ENCODE measurements at regions not wholly inside any gene's neighbourhood (a gene's known extent, or its start where the extent isn't known, plus 50 kb on each side); places are given as distances from the start of the nearest gene placed in this dataset.

DNA sequence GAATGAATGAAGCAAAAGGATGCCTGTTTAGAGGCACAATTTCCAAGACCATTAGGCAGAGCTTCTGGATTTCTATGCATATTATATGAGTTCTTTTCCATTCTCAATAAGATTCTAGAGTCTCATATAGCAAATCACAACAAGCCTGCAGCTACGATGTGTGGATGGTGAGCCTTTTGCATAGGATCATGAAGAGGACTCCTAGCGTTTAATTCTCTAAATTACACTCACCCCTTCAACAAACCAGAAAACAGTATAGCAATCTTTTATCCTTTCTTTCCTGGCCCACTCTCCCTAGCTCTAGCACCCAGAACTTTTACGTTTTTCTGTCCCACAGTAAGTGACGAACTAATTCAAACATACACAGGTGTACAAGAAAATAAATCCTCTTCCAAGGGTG, 293.1 kb upstream of the KLHL29 start:
- Mint-ChIP-seq H3K36me3 (no peaks in the 10 kb centered on the region), H3K27me3 (ENCODE audit: low read depth in 2 of 2) (no peaks in the 10 kb centered on the region), H3K9me3 (peaks cover 3 to 6% of the 10 kb centered on the region in 2 donors), H3K4me1 (no peaks in the 10 kb centered on the region), H3K4me3 (no peak overlapping the region), H3K27ac (no peak overlapping the region)
- WGBS (ENCODE audit: insufficient coverage), result 78% methylated on average over 4 of the region's 4 CpGs
- ATAC-seq (no peak), DNase-seq (no peak)
- peaks cover 6% of the 10 kb centered on the region for H3K9me3 ChIP-seq (ENCODE audit: control insufficient read depth, insufficient read depth, low read length)
- no peak overlapping the region for H3K4me3 ChIP-seq (ENCODE audit: low read length)
- intact Hi-C loops (cut with micrococcal nuclease), result no loop called here
- H3K36me3 ChIP-seq (ENCODE audit: control insufficient read depth, insufficient read depth, low read length), result no peaks in the 10 kb centered on the region
- no peaks in the 10 kb centered on the region for H3K27me3 ChIP-seq (ENCODE audit: control insufficient read depth, insufficient read depth, low read length)
- no peak overlapping the region for H3K27ac ChIP-seq (ENCODE audit: low read length)
- TF ChIP-seq, protein P1, sequence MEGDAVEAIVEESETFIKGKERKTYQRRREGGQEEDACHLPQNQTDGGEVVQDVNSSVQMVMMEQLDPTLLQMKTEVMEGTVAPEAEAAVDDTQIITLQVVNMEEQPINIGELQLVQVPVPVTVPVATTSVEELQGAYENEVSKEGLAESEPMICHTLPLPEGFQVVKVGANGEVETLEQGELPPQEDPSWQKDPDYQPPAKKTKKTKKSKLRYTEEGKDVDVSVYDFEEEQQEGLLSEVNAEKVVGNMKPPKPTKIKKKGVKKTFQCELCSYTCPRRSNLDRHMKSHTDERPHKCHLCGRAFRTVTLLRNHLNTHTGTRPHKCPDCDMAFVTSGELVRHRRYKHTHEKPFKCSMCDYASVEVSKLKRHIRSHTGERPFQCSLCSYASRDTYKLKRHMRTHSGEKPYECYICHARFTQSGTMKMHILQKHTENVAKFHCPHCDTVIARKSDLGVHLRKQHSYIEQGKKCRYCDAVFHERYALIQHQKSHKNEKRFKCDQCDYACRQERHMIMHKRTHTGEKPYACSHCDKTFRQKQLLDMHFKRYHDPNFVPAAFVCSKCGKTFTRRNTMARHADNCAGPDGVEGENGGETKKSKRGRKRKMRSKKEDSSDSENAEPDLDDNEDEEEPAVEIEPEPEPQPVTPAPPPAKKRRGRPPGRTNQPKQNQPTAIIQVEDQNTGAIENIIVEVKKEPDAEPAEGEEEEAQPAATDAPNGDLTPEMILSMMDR (IDR thresholded peaks at IDR 0.05), result no peak
- H3K4me1 ChIP-seq (ENCODE audit: control insufficient read depth, insufficient read depth, low read length), result no peaks in the 10 kb centered on the region

DNA sequence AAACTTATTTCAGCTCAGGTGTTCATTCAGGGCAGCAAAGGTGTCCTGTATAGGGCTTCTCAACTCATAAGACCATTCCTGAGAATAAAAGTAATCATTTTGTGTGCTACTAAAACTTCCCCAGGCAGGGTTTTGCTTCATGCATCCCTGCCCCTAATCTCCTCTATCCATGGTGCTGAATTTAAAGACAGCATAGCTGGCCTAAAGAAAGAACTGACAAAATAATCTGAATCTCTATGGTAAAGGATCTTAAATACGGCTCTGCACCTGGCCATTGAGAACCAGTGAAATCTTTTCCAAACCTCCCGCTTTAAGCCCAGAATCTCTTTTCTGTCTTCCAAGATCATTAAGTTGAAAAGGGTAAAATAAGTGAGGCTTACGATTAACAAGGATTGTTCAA, 292.1 kb upstream of the KLHL29 start:
- Histone ChIP-seq H3K4me1 (ENCODE audit: control insufficient read depth, insufficient read depth, low read length) (no peaks in the 10 kb centered on the region), H3K9me3 (ENCODE audit: control insufficient read depth, insufficient read depth, low read length) (no peaks in the 10 kb centered on the region), H3K36me3 (ENCODE audit: control insufficient read depth, insufficient read depth, low read length) (no peaks in the 10 kb centered on the region), H3K27ac (ENCODE audit: low read length) (no peak overlapping the region), H3K27me3 (ENCODE audit: control insufficient read depth, insufficient read depth, low read length) (no peaks in the 10 kb centered on the region), H3K4me3 (ENCODE audit: low read length) (no peak overlapping the region)
- H3K4me3 Mint-ChIP-seq, result no peak overlapping the region
- H3K9me3 Mint-ChIP-seq, result peaks cover 3 to 6% of the 10 kb centered on the region in 2 donors
- H3K27ac Mint-ChIP-seq, result no peak overlapping the region
- no peaks in the 10 kb centered on the region for H3K27me3 Mint-ChIP-seq (ENCODE audit: low read depth in 2 of 2)
- intact Hi-C loops (cut with micrococcal nuclease), result no loop called here
- DNase-seq, result no peak
- no peak for ATAC-seq
- 70% methylated on average over 1 of the region's 3 CpGs for WGBS (ENCODE audit: insufficient coverage)
- H3K36me3 Mint-ChIP-seq, result no peaks in the 10 kb centered on the region
- H3K4me1 Mint-ChIP-seq, result no peaks in the 10 kb centered on the region
- TF ChIP-seq, protein P1 (IDR thresholded peaks at IDR 0.05), result no peak

DNA sequence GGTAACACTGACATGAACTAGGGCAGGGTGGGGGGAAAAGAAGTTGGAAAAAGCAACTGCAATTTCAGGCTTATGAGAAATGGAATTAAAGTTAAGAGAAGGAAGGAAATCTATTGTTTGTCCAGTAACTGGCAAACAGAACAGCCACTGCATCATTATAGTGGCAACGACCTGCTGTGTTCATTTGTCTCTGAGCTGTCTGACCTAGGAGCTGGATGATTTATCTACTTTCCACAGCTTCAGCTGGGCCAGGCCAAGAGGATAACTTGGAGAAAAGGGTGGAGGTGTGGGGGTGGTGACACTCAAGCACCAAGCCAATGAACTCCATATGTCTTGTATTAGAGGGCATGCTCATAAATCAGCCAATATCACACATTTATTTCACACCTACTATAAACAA, 291.5 kb upstream of the KLHL29 start:
- no peaks in the 10 kb centered on the region for H3K4me1 Mint-ChIP-seq
- H3K9me3 Mint-ChIP-seq, result peaks cover 3 to 6% of the 10 kb centered on the region in 2 donors
- no peaks in the 10 kb centered on the region for H3K4me1 ChIP-seq (ENCODE audit: control insufficient read depth, insufficient read depth, low read length)
- H3K27ac Mint-ChIP-seq, result no peak overlapping the region
- no peaks in the 10 kb centered on the region for H3K9me3 ChIP-seq (ENCODE audit: control insufficient read depth, insufficient read depth, low read length)
- 29% methylated on average over 1 of the region's 1 CpG for WGBS (ENCODE audit: insufficient coverage)
- H3K27me3 Mint-ChIP-seq (ENCODE audit: low read depth in 2 of 2), result no peaks in the 10 kb centered on the region
- DNase-seq (no peak), ATAC-seq (no peak)
- TF ChIP-seq, protein P1 (IDR thresholded peaks at IDR 0.05), result no peak
- H3K4me3 ChIP-seq (ENCODE audit: low read length), result no peak overlapping the region
- H3K27ac ChIP-seq (ENCODE audit: low read length), result no peak overlapping the region
- no peaks in the 10 kb centered on the region for H3K27me3 ChIP-seq (ENCODE audit: control insufficient read depth, insufficient read depth, low read length)
- H3K36me3 Mint-ChIP-seq, result no peaks in the 10 kb centered on the region
- intact Hi-C loops (cut with micrococcal nuclease), result no loop called here
- H3K4me3 Mint-ChIP-seq, result no peak overlapping the region
- H3K36me3 ChIP-seq (ENCODE audit: control insufficient read depth, insufficient read depth, low read length), result no peaks in the 10 kb centered on the region

DNA sequence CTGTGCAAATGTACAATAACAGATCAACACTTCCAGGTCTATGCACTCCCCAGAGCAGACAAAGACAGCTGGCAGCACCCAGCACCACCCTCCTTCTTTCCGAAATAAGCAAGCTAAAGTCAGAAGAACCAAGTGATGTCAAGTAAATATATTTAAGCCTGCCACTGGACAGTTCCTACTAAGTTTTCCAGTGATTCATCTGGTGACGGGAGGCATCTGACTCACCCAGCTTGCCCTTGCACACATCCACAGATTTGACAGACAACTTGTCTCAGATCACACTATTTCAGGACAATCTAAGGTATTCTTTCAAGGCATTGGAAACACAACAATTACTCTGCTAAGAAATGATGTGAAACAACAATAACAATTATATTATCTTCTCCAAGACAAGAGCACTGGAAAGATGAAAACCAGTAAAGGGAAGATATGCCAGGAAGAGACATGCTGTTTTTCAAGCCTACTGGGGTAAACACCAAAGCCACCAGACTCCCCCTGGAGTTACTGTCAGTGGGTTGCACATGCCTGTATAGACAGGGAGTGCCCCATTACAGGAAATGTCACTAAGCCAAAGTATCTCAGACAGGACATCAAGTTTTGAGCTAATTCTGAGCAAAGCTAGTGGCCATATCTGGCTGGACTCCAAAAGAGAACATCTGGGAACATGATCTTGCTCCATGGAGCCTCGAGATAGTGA, 287.9 kb upstream of the KLHL29 start:
- DNase-seq (no peak), ATAC-seq (no peak)
- H3K27me3 Mint-ChIP-seq (ENCODE audit: low read depth in 2 of 2), result no peaks in the 10 kb centered on the region
- H3K4me3 ChIP-seq (ENCODE audit: low read length), result no peak overlapping the region
- H3K4me1 ChIP-seq (ENCODE audit: control insufficient read depth, insufficient read depth, low read length), result no peaks in the 10 kb centered on the region
- no peak overlapping the region for H3K4me3 Mint-ChIP-seq
- H3K36me3 ChIP-seq (ENCODE audit: control insufficient read depth, insufficient read depth, low read length), result no peaks in the 10 kb centered on the region
- H3K27me3 ChIP-seq (ENCODE audit: control insufficient read depth, insufficient read depth, low read length), result no peaks in the 10 kb centered on the region
- H3K27ac ChIP-seq (ENCODE audit: low read length), result no peak overlapping the region
- H3K9me3 ChIP-seq (ENCODE audit: control insufficient read depth, insufficient read depth, low read length), result no peaks in the 10 kb centered on the region
- no peak overlapping the region for H3K27ac Mint-ChIP-seq
- WGBS (ENCODE audit: insufficient coverage), result 69% methylated on average over 3 of the region's 3 CpGs
- TF ChIP-seq, protein P1 (IDR thresholded peaks at IDR 0.05), result no peak
- H3K36me3 Mint-ChIP-seq, result no peaks in the 10 kb centered on the region
- H3K4me1 Mint-ChIP-seq, result no peaks in the 10 kb centered on the region
- intact Hi-C loops (cut with micrococcal nuclease), result no loop called here
- H3K9me3 Mint-ChIP-seq, result peaks cover 0 to 5% of the 10 kb centered on the region in 2 donors
